Stimulated activated memory B cell treated with anti-CD40 and anti-IgM and Interleukin-4, amounts not matched to agents 10 μg/mL and 1 μg/mL and 100 μg/mL, for 72 hours (primary cell): ENCODE measurements at regions not wholly inside any gene's neighbourhood (a gene's known extent, or its start where the extent isn't known, plus 50 kb on each side); places are given as distances from the start of the nearest gene placed in this dataset.
"Not testable (repeated sequence)": the region's sequence is repeated elsewhere in the genome, so short reads cannot be mapped to it uniquely, and the experiment has no call there.

Experiments used
- ATAC-seq: fragments of 150-1000 bp; cut with Tn5 transposase; 2 replicates; pipeline ENCODE4 v1.10.0; 2021
- H3K27ac Mint-ChIP-seq: one replicate; pipeline ENCODE4 v1.8.0; 2022; ENCODE audit warnings: mild to moderate bottlenecking, mixed read lengths
- H3K27me3 Mint-ChIP-seq: one replicate; pipeline ENCODE4 v1.8.0; 2022; ENCODE audit warnings: mixed read lengths
- H3K36me3 Mint-ChIP-seq: one replicate; pipeline ENCODE4 v1.8.0; 2022; ENCODE audit warnings: mixed read lengths
- H3K4me1 Mint-ChIP-seq: one replicate; pipeline ENCODE4 v1.8.0; 2022; ENCODE audit warnings: mixed read lengths
- H3K4me3 Mint-ChIP-seq: one replicate; pipeline ENCODE4 v1.8.0; 2022; ENCODE audit warnings: mild to moderate bottlenecking, moderate library complexity, mixed read lengths
- H3K9me3 Mint-ChIP-seq: one replicate; pipeline ENCODE4 v1.8.0; 2022; ENCODE audit warnings: mixed read lengths

DNA sequence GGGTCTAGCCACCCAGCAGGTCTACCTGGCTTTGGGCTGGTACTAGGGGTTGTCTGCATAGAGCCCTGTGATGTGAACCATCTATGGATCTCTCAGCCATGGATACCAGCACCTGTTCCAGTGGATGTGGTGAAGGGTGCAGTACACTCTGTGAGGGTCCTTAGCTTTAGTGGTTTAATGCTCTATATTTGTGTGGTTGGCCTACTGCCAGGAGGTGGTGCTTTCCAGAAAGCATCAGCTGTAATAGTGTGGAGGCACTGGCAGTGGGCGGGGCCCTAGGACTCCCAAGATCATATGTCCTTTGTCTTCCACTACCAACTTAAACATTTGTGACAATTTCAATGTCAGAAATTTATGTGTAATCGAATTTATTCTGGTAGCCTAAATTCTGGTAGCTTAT lies 1065.1 kb downstream of the RPIA start:
- not testable (repeated sequence) for H3K4me3 Mint-ChIP-seq, ATAC-seq, H3K36me3 Mint-ChIP-seq

DNA sequence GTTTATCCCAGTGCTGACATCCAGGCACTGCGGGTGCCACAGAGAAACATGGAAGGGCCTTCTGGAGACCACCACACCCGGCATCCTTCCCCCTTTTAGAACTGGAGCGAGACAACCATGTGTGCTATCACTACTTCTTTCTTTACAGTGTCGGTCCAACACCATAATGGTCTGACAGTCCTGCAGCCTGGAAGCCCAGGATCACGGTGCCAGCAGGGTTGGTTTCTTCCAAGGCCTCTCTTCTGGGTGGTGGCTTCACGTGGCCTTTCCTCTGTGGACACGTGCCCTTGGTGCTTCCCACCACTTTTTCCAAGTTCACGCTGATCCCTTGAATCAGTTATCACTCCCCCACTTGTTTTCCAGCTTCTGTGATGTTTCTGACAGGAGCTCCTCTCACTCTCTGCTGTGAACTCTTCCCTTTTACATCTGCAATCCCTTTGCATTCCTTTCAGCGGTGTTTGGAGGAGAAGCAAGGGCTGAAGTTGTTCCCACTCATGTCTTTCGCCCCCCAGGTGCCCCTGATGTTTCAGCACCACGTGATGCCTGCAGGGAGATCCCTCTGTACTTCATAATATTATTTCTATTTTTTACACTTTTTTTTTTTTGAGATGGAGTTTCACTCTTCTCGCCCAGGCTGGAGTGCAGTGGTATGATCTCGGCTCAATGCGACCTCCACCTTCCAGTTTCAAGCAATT lies 1067.0 kb downstream of the RPIA start:
- peaks cover 41% of the 10 kb centered on the region for H3K27me3 Mint-ChIP-seq
- not testable (repeated sequence) for H3K4me1 Mint-ChIP-seq, H3K4me3 Mint-ChIP-seq, H3K27ac Mint-ChIP-seq, ATAC-seq, H3K36me3 Mint-ChIP-seq, H3K9me3 Mint-ChIP-seq

More for the DNA sequence above, 1065.1 kb downstream of the RPIA start:
- not testable (repeated sequence) for H3K27ac Mint-ChIP-seq, H3K4me1 Mint-ChIP-seq, H3K9me3 Mint-ChIP-seq
- peaks cover 27% of the 10 kb centered on the region for H3K27me3 Mint-ChIP-seq

DNA sequence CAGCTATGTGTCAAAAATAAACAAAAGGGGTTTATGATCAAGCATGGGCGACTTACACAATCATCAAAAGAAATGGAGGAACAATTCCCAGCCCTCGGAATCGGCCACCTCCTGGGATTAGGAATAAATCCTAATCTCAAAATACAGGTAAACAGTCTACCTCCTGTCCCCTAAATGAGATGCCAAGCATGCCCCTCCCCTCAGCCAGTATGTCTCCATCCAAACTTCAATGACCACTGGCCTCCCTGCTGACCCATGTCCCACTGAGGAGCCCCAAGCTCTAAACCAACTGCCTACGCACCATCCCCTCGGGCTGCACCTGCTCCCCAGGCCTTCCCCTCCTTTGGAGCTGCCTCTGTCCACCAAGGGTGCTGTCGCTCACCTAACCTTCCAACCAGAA lies 1069.3 kb downstream of the RPIA start:
- H3K4me1 Mint-ChIP-seq, ATAC-seq, H3K36me3 Mint-ChIP-seq, H3K27ac Mint-ChIP-seq, H3K9me3 Mint-ChIP-seq, H3K4me3 Mint-ChIP-seq: not testable (repeated sequence)
- peaks cover 57% of the 10 kb centered on the region for H3K27me3 Mint-ChIP-seq

DNA sequence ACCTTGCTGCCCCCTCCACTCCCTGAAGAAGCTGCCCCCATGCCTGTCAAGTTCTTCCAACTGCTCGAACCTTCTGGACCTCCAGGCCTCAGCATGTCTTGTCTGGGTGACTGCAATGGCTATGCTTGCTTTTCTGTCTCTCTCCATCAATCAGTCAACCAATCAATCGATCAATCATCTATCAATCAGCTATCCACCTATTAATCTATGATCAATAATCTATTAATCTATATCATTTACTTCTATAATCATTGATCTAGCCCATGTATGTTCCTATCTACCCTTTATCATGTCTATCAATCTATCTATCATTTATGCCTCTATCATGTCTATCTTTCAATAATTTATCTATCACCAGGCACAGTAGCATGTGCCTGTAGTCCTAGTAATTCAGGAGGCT lies 1069.7 kb downstream of the RPIA start:
- not testable (repeated sequence) for ATAC-seq, H3K4me3 Mint-ChIP-seq, H3K36me3 Mint-ChIP-seq, H3K9me3 Mint-ChIP-seq, H3K27ac Mint-ChIP-seq, H3K4me1 Mint-ChIP-seq
- H3K27me3 Mint-ChIP-seq = peaks cover 61% of the 10 kb centered on the region

DNA sequence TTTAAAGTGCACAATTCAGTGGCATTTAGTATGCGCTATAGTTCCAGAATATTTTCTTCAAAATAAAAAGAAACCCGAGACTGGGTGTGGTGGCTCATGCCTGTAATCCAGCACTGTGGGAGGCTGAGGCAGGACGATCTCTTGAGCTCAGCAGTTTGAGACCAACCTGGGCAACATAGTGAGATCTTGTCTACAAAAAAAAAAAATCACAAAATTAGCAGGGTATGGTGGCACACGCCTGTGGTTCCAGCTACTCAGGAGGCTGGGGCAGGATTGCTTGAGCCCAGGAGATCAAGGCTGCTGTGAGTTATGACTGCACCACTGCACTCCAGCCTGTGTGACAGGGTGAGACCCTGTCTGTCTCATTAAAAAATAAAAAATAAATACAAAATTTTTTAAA lies 1070.4 kb downstream of the RPIA start:
- ATAC-seq, H3K27ac Mint-ChIP-seq, H3K9me3 Mint-ChIP-seq, H3K4me1 Mint-ChIP-seq, H3K36me3 Mint-ChIP-seq, H3K4me3 Mint-ChIP-seq: not testable (repeated sequence)
- peaks cover 68% of the 10 kb centered on the region for H3K27me3 Mint-ChIP-seq

DNA sequence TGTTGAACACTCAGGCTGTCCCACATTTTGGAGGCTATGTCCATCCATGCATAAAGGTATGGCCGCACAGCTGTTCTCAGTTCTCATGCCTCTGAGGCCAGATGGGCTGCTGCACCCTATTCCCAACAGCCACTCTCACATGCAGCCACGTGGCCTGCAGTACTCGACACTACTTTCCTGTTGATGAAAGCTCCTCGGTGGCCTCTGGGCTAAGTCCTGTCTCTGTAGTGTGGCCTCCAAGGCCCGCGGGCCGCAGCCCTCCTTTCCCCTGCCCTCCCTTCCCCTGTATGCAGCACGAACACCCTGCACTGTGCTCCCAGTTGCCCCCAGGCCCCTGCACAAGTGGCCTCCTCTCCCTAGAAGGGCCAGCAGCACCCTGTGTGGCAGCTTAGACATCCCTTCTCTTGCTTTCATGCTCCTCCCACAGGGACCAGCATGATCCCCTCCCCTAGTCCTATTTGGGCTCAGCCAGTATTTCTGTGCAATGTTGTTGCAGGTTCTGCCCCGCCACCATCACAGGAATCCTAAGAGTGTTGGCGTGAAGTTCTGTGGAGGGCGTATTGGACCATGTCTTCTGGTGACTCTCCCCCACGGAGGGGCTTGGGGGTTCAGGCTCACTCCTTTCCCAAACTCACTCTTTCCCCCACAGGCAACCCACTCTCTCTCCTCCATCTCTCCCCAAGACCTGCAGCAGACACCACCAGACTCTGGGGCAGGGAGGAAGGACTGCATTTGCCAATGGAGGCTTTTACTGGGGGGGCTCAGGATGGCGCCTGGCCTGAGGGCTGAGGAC lies 1071.2 kb downstream of the RPIA start:
- H3K9me3 Mint-ChIP-seq, H3K36me3 Mint-ChIP-seq, ATAC-seq, H3K27ac Mint-ChIP-seq, H3K4me3 Mint-ChIP-seq, H3K4me1 Mint-ChIP-seq: not testable (repeated sequence)
- H3K27me3 Mint-ChIP-seq = peaks cover 71% of the 10 kb centered on the region

DNA sequence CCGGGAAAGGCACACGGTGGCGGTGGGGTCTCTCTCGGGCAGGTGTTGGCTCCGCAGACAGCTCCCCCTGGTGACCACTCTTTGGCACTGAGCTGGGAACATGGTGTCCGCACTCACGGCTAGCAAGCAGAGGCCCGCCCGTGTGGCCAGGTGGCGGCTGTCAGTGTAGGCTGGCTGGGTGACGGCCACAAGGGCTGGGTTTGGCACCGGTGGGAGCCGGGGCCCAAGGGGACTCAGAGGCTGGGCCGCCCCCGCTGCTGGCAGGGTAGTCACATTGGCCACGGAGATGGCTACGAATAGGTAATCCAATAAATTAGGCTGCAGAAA lies 1071.7 kb downstream of the RPIA start:
- Mint-ChIP-seq H3K9me3 (no peaks in the 10 kb centered on the region), H3K36me3 (no peaks in the 10 kb centered on the region), H3K4me1 (peaks cover 5% of the 10 kb centered on the region), H3K4me3 (no peak overlapping the region), H3K27me3 (peaks cover 73% of the 10 kb centered on the region), H3K27ac (no peak overlapping the region)
- ATAC-seq = no peak

DNA sequence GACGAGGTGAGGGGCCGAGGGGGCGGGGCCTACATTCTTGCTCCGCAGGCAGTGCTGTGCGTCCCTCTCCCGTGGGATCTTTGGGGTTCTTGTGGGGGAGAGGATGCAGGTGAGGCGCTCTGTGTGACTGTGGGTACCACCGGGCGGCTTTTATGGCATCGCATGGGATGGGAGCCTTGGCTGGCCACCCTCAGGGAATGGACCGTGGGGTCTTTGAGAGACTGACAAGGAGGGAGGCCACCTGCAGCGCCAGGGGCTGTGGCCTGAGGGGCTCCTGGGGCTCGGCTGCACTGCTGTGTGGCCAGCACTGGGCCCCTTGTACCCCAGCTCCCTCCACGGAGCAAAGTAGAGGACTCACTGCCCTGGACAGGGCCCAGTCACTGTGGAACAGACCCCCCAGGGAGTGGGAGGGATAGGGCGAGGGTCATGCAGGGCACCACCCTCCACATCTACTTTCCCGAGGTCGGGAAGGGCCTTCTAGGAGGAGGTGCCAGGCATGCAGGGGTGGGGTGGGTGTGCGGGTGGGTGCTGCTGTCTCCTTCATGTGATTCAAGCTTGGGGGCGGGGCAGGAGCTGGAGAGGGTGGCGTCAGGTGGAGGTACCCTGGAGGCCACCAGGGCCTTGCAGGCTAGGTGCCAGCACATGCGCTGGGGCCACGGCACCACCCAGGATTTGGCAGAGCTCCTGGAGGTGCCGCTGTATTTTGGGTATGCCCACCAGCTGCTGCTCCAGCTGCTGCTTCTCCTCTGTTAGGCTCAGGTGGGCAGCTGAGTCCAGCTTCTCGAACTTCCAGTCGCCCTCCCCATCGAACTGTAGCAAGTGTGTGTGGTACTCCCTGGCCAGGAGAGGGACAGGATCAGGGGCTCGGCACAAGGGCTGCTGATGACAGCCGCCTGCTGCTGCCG lies 1072.4 kb downstream of the RPIA start:
- no peak overlapping the region for H3K27ac Mint-ChIP-seq
- H3K36me3 Mint-ChIP-seq = no peaks in the 10 kb centered on the region
- peaks cover 70% of the 10 kb centered on the region for H3K27me3 Mint-ChIP-seq
- no peaks in the 10 kb centered on the region for H3K9me3 Mint-ChIP-seq
- H3K4me1 Mint-ChIP-seq = peaks cover 5% of the 10 kb centered on the region
- no peak for ATAC-seq
- H3K4me3 Mint-ChIP-seq = no peak overlapping the region

DNA sequence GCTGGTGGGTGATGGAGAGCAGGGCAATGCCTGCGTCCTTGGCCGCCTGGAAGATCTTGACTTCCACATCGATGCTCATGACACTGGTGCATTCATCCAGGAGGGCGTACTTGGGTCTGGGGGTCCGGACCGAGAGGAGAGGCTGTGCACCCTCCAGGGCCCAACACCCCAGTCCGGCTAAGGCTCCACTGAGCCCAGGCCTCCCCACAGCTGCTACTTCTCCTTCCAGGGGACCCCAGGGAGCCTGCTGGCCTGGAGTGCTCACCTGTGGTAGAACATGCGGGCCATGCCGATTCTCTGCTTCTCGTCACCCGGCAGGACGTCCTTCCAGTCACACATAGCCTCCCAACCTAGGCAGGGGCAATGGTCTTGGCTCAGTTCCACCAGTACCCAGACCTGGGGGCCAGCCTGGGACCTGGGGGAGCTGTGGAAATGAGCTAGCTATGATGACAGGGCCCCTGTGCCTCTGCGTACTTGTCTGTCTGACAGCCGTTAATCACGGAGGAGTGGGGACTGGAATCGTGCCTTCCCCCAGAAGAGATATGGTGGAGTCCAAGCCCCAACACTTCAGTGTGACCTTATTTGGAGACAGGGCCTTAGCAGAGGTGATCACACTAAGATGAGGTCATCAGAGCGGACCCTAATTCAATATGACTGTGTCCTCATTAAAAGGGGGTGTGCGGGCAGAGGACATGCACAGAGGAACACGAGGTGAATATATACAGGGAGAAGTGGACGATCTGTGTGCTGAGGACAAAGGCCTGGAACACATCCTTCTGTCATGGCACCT lies 1073.3 kb downstream of the RPIA start:
- H3K4me1 Mint-ChIP-seq, H3K27ac Mint-ChIP-seq, H3K9me3 Mint-ChIP-seq, H3K4me3 Mint-ChIP-seq, H3K36me3 Mint-ChIP-seq, ATAC-seq: not testable (repeated sequence)
- peaks cover 69% of the 10 kb centered on the region for H3K27me3 Mint-ChIP-seq

DNA sequence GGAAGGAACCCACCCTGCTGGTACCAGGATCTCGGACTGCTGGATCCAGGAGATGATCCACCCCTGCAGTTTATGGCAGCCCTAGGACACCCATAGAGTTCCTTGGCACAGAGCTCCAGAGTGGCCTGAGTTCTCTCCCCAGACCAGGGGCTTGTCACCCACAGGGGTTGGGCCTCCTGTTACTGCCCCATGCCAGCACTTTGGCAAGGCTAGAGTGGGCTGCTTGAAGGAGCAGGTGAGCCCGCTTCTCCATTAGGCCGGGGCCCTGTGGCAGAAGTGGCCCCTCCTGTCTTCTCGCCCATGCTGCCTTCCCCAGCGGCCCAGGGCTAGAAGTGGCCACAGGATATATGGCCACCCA lies 1073.9 kb downstream of the RPIA start:
- H3K27me3 Mint-ChIP-seq = peaks cover 69% of the 10 kb centered on the region
- not testable (repeated sequence) for H3K9me3 Mint-ChIP-seq

DNA sequence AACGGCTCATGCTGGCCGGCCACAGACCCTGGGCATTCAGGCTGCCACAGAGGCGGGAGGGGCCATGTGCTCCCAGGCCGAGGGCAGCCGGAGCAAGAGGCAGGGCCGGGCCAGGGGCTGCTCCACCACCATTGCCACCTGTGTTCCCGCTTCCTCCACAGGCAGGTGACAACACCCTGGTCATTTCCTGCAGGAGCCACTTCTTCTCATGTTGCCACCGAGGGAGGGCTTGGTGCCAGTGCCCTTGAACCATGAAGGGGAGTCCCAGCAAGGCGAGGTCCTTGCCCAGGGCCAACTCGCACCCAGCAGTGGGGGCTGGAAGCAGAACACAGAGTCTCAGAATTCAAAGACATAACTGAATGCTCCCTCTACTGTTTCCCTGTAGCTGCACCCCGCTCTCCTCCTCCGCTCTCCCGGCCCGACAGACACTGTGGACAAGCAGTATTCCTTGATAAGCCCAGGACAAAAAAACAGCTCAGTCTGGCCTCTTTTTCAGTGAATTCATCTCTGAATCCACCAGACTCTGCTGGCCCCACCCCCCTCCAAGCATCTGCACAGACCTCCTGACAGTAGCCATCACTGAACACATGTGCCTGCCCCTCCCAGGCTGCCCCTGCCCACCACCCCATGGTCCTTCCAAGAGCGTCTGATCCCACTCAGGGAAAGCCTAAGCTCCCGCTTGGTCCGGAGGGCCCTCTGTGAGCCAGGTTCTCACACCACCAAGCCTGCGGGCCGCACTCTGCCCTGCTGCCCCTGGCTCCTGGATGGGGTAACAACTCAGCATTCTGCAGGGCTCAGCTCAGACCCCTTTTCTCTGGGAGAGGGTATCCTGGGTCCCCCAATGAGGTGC lies 1074.9 kb downstream of the RPIA start:
- H3K27me3 Mint-ChIP-seq = peaks cover 61% of the 10 kb centered on the region
- H3K4me3 Mint-ChIP-seq, ATAC-seq, H3K9me3 Mint-ChIP-seq, H3K4me1 Mint-ChIP-seq, H3K36me3 Mint-ChIP-seq, H3K27ac Mint-ChIP-seq: not testable (repeated sequence)

More for the DNA sequence above, 1073.9 kb downstream of the RPIA start:
- not testable (repeated sequence) for ATAC-seq, H3K4me1 Mint-ChIP-seq, H3K4me3 Mint-ChIP-seq, H3K36me3 Mint-ChIP-seq, H3K27ac Mint-ChIP-seq

DNA sequence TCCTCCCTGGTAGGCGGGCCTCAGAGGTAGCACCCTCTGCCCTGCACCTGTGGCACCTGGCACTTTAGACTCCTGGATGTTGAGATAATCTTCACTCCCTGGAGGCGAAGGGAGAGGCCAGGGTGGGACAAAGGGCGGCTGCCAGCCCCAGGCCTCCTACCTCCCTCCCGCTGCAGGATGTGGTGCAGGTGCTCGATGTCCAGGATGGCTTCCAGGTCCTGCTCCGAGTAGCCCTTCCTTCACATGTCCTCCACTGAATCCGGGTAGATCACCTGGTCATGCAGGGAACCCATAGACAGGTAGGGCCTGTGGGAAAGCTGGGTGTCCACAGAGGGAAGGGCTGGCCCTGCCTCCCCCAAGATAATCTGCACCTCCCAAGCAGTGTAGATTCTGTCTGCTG lies 1075.6 kb downstream of the RPIA start:
- not testable (repeated sequence) for H3K36me3 Mint-ChIP-seq, H3K9me3 Mint-ChIP-seq, ATAC-seq, H3K27ac Mint-ChIP-seq, H3K4me1 Mint-ChIP-seq, H3K4me3 Mint-ChIP-seq
- H3K27me3 Mint-ChIP-seq = peaks cover 55% of the 10 kb centered on the region

DNA sequence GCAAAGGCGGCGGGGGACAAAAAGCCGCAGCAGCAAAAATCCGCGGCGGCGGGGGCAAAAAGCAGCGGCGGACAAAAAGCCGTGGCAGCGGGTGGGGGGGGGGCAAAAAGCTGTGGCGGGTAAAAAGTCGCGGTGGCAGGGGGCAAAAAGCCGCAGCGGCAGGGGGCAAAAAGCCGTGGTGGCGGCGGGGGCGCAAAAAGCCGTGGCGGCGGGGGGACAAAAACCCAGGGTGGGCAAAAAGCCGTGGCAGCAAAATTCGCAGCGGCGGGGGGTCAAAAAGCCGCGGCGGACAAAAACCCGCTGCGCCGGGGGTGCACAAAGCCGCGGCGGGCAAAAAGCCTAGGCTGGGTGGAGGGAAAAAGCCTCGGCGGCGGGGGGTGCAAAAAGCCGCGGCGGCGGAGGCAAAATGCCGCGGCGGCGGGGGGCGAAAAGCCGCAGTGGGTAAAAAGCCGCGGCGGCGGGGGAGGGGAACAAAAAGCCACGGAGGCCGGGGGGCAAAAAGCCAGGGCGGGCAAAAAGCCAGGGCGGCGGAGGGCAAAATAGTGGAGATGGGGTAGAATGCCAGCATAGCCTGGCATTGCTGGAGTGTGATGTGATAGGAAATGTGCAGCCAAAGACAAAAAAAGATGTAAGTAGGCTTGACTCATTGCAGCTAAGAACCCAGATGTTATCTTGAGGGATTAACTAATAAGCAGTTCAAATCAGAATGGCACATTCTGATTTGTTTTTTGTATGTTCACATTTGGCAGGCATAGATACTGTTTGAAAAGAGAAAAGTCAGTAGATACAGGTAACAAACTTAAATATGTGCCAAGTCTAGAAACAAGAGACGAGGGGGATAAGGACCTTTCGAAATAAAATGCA lies 1076.3 kb downstream of the RPIA start:
- Mint-ChIP-seq H3K4me3 (no peak overlapping the region), H3K36me3 (no peaks in the 10 kb centered on the region), H3K4me1 (peaks cover 5% of the 10 kb centered on the region), H3K9me3 (peaks cover 10% of the 10 kb centered on the region), H3K27ac (no peak overlapping the region), H3K27me3 (peaks cover 50% of the 10 kb centered on the region)
- no peak for ATAC-seq
